CD4-positive, alpha-beta T cell treated with Interleukin-4 for 4 hours (primary cell): ENCODE measurements at regions not wholly inside any gene's neighbourhood (a gene's known extent, or its start where the extent isn't known, plus 50 kb on each side); places are given as distances from the start of the nearest gene placed in this dataset.

ENCODE experiments used
- DNase-seq: peaks from one replicate; pipeline ENCODE4 v3.0.0-alpha.2; 2020

DNA sequence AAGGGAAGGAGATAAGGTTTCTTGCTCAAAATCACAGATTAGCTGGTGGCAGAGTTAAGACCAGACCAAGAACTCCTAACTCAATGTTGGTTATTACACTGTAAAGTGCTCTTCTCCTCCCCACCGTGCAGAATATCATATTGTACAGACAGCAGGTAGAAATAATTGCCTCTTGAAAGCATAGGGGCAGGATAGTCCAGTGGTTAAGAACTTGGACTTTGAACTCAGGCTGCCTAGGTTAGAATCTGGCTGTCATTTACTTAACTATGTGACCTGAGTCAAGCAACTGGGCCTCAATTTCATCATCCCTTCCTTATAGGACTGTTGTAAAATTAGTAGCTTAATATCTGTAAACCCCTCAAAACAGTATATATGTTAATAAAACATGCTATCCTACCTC is 114.9 kb upstream of the HIVEP3 start:
- DNase-seq: no peak

DNA sequence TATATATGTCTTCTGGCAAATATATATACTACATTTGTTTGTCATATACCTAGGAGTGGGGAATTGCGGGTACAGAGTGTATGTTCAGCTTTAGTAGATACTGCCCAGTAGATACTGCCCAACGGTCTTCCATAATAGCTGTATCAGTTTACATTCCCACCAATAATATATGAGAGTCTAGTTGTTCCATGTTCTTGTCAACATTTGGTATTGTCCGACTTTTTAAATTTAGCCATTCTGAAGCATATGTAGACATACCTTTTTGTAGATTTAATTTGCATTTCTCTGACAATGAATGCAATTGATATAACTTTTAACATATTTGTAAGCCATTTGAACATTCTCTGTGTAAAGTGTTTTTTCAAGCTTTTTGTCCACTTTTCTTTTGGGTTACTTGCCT is 99.0 kb upstream of the HIVEP3 start:
- no peak for DNase-seq

DNA sequence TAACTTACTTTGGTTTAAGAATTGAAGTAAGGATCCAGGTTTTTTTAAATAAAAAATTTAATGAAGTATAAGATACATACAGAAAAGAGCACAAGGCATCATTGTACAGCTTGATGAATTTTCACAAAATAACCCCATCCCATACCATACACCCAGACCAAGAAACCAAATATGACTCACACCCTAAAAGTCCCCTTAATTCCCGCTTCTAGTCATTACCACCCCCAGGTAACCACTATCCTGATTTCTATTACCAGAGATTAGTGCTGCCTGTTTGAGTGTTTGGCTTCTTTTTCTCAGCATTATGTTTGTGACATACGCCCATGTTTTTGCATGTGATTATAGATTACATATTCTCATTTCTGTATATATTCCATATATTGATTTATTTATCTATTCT is 98.5 kb upstream of the HIVEP3 start:
- no peak for DNase-seq

DNA sequence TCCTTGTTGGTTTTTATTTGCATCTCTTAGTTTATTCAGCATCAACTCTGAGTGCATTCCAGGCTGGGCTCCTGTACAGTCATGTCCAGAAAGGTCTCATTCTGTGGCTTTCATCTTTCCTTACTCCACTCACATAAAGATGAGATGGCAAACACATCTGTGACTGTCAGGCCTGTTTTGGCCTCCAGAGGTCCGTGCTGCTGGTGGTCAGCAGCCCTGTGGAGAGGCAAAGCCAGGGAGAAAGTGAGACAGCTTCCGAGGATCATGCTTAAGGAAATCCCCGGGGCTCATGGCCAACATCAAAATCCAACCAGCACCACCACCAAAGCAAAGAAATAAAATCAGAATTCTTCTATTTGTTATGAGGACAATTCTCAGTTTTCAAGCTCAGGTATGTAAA is 96.1 kb upstream of the HIVEP3 start:
- no peak for DNase-seq

DNA sequence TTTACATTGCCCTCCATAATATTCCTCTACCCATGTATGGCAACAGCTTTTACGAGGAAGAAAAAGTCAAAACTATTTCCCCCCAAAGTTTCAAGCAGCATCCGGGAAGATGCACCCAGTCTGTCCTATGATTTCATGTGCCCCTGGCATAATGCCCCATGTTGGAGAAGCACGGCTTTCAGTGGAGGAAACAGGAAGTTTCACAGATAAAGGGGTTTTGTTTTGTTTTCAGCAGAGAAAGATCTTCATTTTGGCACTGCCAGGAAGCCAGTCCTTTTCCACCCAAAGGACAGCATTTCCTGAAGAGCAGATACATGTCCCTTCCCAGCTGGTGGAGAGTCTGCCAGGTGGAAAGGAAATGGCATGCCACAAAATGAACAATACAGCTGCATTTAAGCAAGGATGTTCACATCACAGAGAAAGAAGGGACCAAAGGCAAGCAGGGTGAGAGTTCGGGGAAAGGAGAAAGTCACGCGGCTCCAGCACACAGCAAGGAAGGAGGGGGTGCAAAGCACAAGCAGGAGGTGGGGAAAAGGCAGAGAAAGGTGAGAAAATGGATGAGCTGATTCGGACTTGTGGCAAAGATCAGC is 95.3 kb upstream of the HIVEP3 start:
- DNase-seq: no peak

DNA sequence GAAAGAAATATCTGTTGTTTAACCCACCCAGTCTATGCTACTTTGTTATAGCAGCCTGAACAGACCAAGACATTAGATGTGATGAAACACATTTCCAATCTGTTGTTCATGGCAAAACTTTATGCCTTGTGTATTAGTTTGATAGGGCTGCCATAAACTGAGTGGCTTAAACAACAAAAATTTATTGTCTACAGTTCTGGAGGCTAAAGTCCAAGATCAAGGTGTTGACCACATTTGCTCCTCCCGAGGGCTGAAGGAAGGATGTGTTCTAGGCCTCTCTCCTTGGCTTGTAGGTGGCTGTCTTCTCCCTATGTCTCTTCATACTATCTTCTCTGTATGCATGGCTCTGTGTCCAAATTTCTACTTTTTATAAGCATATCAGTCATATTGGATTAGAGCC is 94.1 kb upstream of the HIVEP3 start:
- DNase-seq: no peak

DNA sequence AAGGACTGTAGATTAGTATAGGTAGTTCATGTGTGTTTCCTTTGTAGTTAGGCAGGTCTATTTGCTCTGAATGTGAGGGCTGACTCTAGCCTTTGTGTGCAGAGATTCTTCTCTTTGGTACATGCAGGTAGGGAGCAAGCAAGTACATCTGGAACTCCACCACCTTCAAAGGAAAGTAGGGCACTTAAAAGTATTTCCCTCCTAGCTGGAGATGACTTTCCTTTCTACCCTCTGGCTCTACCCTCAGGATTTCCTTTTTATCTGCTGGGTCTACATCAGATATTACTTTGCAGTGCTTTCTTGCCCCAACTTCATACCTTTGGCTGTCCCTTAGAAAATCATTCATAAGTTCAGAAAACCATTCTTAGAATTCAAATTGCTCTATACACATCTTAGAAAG is 91.7 kb upstream of the HIVEP3 start:
- DNase-seq: no peak

DNA sequence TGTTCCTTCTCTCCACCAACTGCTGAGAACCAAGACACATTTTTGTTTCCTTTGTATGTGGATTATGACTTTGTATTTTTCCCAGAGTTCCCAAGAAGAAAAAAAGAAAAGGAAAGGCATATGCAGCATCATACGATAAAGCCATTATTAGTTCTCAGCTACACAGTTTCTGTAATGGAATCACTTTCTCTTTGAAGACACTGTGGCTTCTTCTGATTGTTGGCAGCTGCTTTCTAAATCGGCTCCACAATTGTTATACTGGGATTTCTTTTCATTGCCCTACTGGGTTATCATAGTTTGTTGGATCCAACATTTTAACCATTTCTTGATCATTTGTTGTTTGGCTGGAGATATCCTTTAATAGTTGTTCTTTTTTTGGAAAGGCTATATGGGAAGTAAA is 89.5 kb upstream of the HIVEP3 start:
- DNase-seq: no peak

DNA sequence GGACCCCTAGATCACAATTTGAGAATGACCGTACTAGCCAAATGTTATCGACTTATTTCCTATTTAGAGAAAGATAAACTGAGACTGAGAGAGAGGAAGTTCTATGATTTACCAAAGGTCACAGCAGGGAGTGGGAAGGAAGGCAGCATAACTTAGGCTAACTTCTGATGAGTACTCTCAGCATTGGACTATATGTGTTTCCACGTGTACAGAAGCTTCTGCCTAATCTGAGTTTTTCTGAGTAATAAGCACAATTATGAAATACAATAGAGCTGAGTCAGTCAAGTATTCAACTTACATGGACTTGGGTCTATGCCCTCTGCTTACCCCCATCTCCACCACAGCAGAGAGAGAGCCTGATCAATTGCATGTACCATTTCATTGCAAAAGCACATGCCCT is 88.1 kb upstream of the HIVEP3 start:
- DNase-seq: no peak

DNA sequence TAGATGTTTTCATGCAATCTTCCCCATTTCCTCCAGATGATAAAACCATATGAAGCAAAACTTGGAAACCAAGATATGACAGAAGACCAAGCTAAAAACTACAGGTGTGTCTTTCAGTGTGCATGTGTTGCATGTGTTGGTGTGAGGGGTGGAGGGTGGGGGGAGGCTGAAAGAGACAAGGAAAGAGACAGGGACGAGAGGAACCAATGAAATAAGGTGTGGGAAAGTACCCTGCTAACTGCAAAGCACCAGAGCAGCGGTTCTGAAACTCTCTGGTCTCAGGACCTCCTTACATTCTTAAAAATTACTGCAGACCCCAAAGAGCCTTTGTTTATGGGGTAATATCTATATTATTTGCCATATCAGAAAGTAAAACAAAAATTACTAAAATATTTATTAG is 87.4 kb upstream of the HIVEP3 start:
- DNase-seq: no peak

DNA sequence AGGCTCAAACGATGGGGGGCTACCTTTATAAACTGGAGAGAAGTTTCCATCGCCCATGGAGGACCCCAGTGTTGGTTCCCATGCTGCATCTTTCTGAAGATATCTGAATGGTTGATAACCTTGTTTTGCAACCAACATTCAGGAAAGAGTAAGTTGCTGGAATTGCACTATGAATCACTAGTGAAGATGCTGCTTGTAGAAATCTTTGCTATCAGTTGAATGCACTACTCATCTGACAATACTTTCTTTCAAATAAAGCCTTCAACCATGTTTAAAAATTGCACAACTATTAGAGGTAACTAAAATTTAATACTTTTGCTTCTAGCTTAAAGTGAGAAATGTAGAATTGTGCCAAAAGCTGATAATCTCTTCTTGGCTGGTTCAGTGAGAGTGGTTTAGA is 86.8 kb upstream of the HIVEP3 start:
- no peak for DNase-seq

DNA sequence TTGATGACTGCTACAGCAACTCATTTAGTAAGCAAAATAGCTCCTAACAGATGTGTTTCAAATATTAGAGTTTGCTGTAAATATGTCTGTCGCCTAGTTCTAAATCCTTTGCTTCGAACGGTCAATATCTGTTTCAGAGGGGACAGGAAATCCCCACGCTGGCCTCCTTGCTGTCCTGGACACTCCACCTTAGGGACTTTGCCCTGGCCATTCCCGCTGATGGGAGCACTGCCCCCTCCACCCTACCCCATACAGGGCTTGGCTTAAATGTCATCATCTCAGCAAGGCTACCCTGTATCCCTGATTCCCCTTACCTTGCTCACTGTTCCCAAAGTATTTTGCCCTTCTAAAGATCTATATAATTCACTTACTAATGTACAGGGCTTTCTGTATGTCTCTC is 86.1 kb upstream of the HIVEP3 start:
- no peak for DNase-seq

DNA sequence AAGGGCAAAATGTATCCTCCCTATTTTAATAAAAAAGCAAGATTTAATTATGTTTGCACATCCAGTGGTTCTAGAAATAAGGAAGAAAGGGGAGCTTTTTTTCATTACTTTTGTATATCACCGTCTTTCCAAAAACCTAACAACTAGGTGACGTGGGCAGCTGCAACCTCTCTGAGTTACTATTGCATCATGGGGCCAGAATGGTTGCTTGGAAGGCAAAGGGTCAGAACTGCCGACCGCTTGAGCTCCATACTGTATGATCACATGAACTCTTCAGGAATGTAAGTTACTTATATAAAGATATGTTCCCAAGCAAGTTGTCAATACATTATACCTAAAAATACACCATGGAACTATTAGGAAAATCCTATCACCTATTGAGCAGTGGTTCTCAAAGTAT is 85.6 kb upstream of the HIVEP3 start:
- no peak for DNase-seq

DNA sequence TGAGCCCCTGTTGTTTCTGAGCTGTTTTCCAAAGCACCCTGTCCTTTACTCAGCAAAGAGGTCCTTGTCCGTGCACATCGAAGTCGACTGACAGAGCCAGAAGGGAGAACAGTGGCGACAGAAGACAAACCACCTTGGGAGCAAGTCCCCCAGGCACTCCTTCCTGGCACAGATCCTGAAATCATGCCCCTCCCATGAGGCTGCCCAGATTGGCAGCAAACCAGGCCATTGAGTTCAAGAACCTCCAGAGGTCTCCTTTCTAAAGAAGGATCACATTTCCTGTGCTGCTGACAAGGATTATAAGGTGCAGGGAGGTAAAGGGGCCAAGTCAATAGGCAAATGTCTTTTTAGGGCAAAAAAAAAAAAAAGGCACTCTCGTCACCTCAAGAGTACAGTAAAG is 84.7 kb upstream of the HIVEP3 start:
- DNase-seq: no peak

DNA sequence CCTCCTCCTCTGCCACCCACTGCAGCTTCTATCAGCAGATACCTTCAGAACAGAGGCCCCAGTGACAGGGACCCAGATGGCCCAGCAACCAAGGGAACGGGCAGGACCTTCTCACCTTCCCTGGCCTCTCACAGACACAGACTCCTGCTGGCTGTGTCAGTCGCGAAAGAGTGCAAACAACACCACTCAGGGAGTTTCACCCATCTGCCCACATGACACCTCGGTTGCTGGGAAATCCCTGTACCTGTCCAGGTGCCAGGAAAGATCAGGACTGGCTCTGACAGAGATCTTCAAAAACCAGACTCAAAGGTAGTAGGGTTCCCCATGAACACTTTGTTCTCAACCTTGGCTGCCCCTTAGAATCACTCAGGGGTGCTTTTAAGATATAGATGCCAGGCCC is 83.5 kb upstream of the HIVEP3 start:
- DNase-seq: no peak

DNA sequence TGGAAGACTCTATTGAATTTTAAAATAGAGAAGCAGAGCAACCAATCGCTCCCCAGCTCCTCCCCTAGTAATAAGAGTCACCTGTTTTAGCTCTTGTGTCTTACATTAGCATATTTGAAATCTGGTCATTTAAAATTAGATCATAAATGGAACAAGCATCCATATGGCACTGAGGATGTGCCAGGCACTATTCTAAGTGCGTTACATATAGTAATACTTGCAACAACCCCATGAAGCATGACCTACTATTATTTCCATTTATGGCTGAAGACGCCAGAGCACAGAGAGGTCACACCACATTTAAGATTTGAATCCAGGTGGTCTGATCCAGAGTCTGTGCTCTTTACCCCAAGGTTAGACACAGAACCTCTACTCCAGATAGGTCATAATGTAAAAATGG is 82.0 kb upstream of the HIVEP3 start:
- no peak for DNase-seq

DNA sequence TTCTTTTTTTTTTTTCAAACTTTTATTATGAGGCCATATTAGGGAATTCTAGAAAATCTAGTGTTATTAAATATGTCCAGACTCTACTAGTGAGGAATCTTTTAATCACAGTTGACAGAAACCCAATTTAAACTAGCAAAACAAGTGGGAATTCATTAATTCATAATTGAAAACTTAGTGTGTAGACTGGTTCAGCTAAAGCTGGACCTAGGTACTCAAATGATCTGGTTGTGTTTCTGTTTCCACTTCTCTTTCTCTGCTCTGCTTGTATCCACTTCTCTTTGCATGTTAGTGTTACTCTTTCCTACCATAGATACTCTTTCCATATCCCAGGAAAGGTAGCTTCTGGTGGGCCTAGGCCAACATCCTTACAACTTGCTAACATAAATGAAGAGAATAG is 81.2 kb upstream of the HIVEP3 start:
- DNase-seq: no peak

DNA sequence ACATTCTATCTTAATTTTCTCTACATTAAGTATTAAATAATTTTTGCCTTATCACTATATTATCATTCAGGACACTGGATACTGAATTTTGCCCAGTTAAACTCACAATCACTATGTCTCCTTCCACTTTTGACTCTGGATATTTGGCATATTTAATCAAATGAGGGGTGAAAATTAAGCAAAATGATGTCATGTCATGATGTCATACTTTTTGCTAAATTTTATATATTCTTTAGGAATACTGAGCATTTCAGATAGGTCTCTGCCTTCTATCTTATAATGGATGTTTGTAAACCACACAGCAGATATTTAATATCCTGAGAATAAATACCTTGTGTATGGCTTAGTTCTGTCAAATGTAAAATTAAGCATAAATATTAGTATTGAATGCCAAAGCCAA is 79.5 kb upstream of the HIVEP3 start:
- DNase-seq: no peak

DNA sequence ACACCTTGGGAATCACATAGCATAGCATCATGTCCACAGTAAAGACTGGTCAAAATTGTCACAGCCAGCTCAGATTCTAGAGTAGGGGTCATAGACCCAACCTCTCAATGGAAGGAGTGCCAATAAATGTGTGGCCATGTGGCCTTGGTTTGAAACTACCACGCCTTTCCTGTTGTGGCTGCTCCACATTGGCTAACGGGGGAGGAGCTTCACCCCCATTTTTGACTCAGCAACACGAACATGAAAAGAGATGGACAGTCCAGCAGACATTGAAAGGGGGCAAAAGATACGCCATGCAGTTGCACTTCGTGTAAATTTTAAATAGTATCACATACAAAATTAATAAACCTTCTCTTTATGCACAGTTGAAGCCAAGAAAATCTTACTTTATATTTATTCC is 78.4 kb upstream of the HIVEP3 start:
- DNase-seq: no peak

DNA sequence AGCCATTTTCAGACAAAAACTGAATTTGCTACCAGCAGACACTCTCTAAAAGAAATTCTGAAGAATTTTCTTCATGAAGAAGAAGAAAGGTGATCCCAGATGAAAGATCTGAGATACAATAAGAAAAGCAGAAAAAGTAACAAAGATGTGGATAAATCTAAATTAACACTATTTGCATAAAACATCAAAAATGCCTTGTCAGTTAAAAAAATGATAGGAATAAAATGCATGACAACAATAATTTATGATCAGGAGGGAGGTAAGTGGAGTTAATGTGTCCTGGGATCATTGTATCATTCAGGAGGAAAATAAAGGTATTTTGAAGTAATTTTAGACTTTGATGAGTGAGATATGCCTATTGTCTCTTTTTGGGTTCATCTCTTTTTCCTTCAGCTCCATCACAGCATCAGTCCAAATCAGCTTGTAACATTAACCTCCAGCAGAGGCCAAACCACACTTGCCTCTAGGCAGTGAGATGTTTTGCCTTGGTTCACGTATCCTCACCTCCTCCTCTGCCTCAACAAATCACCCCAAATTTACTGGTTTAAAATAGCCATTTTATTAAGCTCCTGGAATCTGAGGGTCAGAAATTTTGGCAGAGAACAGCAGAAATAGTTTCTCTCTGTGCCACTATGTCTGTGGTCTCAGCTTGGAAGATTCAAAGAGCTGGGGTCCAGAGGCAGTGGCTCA is 76.9 kb upstream of the HIVEP3 start:
- no peak for DNase-seq

DNA sequence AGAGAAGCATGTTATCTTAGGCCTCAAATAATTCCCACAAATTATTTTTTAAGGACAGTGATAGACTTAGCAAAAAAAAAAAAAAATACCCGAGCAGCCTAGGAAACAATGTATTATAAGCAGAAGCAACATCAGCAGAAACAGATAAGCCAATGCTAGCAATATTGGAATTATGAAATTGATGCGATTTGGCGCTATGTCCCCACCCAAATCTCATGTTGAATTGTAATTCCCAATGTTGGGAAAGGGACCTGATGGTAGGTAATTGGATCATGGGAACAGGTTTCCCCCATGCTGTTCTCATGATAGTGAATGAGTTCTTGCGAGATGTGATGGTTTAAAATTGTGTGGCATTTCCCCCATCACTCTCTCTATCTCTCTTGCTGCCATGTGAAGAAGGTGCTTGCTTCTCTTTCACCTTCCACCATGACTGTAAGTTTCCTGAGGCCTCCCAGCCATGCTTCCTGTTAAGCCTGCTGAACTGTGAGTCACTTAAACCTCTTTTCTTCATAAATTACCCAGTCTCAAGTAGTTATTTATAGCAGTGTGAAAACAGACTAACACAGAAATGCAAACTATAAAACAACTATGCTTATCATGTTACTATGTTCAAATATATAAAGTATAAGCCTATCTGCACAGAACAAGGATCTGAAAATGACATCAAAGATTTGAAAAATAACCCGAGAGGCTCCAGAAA is 75.6 kb upstream of the HIVEP3 start:
- DNase-seq: no peak

DNA sequence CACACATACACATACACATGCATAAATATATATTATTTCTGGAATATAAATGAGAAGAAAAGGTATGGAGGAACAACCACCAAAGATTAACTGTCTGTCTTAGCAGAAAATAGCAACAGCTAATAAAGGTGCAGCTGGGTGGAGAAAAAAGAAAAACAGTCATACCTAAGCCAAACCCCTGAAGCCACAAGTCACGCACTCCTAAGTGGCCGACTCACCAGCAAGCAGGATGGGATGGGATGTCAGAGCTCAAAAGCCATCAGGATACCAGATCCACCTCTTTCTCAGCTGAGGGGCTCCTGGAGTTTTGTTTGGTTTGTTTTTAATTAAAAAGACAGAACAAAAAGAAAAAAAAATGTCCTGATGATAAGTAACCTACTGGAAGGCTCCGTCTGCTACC is 64.7 kb upstream of the HIVEP3 start:
- no peak for DNase-seq

DNA sequence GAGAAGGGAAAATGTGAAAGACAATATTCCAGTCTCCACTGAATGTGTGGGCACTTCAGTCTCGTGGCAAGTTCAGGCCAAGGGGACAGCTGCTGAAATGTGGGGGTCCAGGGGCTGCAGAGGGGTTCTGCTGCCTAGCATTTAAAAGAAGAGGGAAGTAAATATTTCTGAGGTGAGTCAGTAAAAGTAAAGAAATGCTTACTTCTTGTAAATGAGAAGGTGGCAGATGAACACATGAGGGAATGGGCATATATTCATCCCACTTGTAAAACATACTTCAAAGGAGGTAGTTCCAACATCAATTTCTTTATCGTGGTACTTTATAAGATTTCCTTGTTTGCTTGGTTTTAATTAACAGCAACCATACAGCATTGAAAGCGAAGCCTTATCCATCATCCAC is 63.1 kb upstream of the HIVEP3 start:
- DNase-seq: no peak

DNA sequence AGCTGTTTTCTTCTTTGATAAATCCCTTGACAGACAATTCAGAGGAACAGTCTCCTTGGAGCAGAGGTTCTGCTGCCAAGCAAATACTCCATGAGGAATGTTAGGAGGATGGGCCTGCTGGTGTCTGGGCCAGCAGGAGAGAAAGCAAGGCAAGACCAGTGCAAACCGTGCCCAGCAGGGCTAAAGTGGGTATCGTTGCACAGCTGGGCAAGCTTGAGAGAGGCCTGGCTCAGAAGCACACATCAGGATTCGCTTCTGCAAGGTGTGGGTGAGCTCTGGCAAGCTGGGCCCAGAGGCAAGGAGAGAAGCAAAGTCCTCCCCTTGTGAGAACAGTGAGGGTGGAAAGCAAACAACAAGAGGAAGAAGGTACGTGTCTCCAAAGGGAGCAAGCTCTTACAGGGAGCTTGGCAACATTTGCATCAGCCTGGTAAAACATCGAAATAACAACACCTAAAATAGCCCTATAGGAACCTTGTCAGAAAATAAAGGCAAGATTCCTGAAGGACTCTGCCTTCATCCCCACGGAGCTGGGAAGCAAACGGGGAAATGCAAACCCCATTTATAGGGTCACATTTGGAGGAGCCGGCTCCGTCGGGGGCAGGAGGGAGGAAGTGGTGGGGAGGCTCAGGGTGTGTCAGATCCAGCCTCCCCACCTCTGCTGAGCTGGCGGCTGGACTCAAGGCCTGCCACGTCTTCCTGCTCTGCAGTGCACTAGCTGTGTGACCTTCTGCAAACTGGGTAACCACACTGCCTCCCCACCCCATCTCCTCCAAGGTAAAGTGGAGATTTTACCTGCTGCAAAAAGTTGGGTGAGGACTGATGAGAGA is 62.3 kb upstream of the HIVEP3 start:
- DNase-seq: peak; percentile 4
